ENCODE measurements at regions not wholly inside any gene's neighbourhood (a gene's known extent, or its start where the extent isn't known, plus 50 kb on each side); places are given as distances from the start of the nearest gene placed in this dataset.

GRCh38 chr9:94504358-94504757 lies 50.5 kb upstream of the PCAT7 start:
- TF ChIP-seq CTCF (IDR thresholded peaks at IDR 0.05; ENCODE audit: low read depth, low read length, missing control alignments) = no peak
- no peak overlapping the region for H3K4me3 ChIP-seq (ENCODE audit: low read depth, low read length)

More at GRCh38 chr9:94504358-94504757, 50.5 kb upstream of the PCAT7 start:
- DNase-seq (ENCODE audit: low read depth) = no peak

Measured in GM12864 (cell line).